ENCODE measurements at regions not wholly inside any gene's neighbourhood (a gene's known extent, or its start where the extent isn't known, plus 50 kb on each side); places are given as distances from the start of the nearest gene placed in this dataset.
"Not testable (repeated sequence)": the region's sequence is repeated elsewhere in the genome, so short reads cannot be mapped to it uniquely, and the experiment has no call there.

DNA sequence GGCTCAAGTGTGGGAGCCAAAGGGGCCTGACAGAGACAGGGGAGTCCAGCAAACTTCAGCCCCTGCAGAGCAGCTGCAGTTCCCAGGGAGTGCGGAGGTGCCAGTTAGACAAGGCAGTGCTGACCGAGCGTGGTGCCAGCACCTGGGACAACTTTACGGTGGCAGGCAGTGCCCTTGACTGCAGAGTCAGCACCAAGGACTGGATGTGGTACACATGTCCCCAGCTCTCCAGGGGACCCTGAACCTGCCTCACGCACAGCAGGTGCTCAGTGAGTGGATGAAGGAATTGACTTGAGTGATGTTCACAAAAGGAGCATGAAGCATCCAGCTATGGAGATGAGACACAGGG is 296.5 kb downstream of the SIPA1L2 start:
- no peak for DNase-seq (ENCODE audit: extremely low spot score)
- TF ChIP-seq, protein P1, sequence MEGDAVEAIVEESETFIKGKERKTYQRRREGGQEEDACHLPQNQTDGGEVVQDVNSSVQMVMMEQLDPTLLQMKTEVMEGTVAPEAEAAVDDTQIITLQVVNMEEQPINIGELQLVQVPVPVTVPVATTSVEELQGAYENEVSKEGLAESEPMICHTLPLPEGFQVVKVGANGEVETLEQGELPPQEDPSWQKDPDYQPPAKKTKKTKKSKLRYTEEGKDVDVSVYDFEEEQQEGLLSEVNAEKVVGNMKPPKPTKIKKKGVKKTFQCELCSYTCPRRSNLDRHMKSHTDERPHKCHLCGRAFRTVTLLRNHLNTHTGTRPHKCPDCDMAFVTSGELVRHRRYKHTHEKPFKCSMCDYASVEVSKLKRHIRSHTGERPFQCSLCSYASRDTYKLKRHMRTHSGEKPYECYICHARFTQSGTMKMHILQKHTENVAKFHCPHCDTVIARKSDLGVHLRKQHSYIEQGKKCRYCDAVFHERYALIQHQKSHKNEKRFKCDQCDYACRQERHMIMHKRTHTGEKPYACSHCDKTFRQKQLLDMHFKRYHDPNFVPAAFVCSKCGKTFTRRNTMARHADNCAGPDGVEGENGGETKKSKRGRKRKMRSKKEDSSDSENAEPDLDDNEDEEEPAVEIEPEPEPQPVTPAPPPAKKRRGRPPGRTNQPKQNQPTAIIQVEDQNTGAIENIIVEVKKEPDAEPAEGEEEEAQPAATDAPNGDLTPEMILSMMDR (IDR thresholded peaks at IDR 0.05), result no peak
- TF ChIP-seq POLR2AphosphoS5 (IDR thresholded peaks at IDR 0.05), result no peak
- TF ChIP-seq POLR2A (IDR thresholded peaks at IDR 0.05; ENCODE audit: low read depth), result no peak
- no peak for TF ChIP-seq EP300 (IDR thresholded peaks at IDR 0.05)
- 80% methylated on average over 1 of the region's 5 CpGs for WGBS
- no peaks in the 10 kb centered on the region for H3K9me3 ChIP-seq
- intact Hi-C loops (cut with DNase I), result no loop called here
- H3K4me3 ChIP-seq, result no peak overlapping the region
- H3K36me3 ChIP-seq, result no peaks in the 10 kb centered on the region
- H3K27ac ChIP-seq (replicated peaks in 1 of 4), result no peak overlapping the region
- peaks cover 0 to 7% (median under 1%) of the 10 kb centered on the region in 4 donors for H3K4me1 ChIP-seq
- no peaks in the 10 kb centered on the region for H3K27me3 ChIP-seq

DNA sequence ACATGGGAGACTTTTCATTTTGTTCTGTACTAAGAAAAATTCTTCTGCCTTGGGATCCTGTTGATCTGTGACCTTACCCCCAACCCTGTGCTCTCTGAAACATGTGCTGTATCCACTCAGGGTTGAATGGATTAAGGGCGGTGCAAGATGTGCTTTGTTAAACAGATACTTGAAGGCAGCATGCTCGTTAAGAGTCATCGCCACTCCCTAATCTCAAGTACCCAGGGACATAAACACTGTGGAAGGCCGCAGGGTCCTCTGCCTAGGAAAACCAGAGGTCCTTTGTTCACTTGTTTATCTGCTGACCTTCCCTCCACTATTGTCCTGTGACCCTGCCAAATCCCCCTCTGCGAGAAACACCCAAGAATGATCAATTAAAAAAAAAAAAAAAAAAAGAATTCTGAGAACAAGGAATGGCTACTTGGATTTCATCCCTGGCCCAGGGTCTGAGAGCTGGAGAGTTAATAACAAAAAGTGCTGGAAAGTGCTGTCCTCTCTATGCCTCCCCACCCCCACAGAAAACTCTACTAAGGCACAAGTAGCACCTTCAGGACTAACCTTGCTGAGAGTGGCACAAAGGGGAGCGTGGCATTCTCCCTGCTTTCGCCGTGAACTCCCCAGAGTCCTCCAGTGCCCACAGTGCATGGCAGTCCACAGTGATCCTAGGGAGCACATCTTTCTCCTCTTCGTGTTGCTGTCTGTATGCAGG is 297.1 kb downstream of the SIPA1L2 start:
- not testable (repeated sequence) for H3K4me3 ChIP-seq
- 95% methylated on average over 9 of the region's 9 CpGs for WGBS

DNA sequence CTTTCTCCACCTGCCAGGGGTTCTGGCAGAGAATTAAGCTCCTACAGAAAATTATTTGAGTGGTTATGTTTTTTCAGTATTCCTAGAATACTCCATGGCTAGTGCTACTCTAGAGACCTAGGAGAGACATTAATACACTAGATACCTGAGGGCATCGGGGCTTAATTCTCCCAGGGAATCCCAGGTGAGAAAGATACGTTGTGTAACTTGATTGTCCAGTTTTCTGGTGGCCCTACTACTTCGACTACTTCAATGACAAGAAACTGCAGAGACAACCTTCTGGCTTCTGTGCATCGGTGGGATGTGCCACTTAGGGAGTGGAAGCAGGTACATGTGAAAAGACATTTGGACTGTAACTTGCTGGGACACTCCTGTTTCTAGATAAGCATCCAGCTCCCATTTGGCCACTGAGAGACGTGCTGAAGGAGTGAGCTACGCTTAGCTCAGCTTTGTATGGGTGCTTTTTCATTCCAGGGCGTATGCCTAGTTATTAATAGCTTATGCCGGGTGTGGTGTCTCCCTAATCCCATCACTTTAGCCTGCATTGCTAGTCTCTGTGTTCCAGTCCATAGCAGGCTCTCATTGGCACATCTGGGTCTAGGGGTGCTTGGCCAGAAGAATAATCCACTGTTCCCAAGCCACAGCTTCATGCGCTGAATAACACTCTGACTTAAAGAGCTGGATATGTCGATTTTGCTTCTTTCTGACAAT is 300.7 kb downstream of the SIPA1L2 start:
- Histone ChIP-seq H3K4me3 (no peak overlapping the region), H3K27me3 (no peaks in the 10 kb centered on the region), H3K27ac (replicated peaks in 1 of 4) (no peak overlapping the region), H3K9me3 (no peaks in the 10 kb centered on the region), H3K4me1 (peaks cover 0 to 7% (median 7%) of the 10 kb centered on the region in 4 donors), H3K36me3 (no peaks in the 10 kb centered on the region)
- TF ChIP-seq POLR2AphosphoS5 (IDR thresholded peaks at IDR 0.05) (no peak), POLR2A (IDR thresholded peaks at IDR 0.05; ENCODE audit: low read depth) (no peak), EP300 (IDR thresholded peaks at IDR 0.05) (no peak)
- DNase-seq (ENCODE audit: extremely low spot score), result no peak
- intact Hi-C loops (cut with DNase I), result no loop called here
- 82% methylated on average over 10 of the region's 10 CpGs for WGBS

More for the DNA sequence above, 297.1 kb downstream of the SIPA1L2 start:
- H3K27ac ChIP-seq (replicated peaks in 1 of 4); H3K4me1 ChIP-seq; H3K9me3 ChIP-seq; H3K27me3 ChIP-seq; H3K36me3 ChIP-seq; intact Hi-C loops (cut with DNase I); DNase-seq (ENCODE audit: extremely low spot score): not testable (repeated sequence)

DNA sequence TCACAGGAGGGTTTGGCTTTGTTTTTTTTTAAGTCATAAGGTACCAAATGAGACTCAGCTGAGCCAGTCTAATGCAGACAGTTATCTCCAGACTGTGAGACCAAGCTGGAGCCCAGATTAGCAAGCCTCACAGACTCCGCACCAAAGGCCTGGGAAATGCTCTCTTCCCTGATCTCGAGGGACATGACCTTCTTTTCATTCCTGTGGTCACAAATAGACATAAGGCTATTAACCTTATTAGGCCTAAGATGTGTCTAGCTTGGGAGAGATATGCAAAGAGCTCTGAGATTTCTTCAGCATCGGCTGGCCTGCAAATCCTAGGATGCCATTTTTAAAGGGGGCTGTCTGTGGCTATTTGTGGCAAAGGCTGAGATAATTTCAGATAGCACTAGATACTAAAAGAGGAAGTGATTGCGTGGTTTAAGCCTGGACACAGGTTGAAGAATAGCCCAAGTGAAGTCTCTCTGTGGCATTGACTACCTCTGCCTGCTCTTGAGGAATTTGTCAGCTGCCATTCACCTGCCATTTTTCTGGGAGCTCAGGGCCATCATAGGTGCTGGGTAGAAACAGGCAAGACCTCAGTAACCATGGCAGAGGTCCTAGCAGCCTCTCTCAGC is 301.3 kb downstream of the SIPA1L2 start:
- intact Hi-C loops (cut with DNase I), result no loop called here
- H3K27ac ChIP-seq (replicated peaks in 1 of 4), result no peak overlapping the region

GRCh38 chr1:232327899-232328298 is 302.0 kb downstream of the SIPA1L2 start:
- intact Hi-C loops (cut with DNase I), result no loop called here
- TF ChIP-seq EP300 (IDR thresholded peaks at IDR 0.05) (no peak), POLR2AphosphoS5 (IDR thresholded peaks at IDR 0.05) (no peak), POLR2A (IDR thresholded peaks at IDR 0.05; ENCODE audit: low read depth) (no peak)
- TF ChIP-seq, protein P1 (IDR thresholded peaks at IDR 0.05), result no peak
- no peaks in the 10 kb centered on the region for H3K27me3 ChIP-seq
- H3K4me3 ChIP-seq, result no peak overlapping the region
- 89% methylated on average over 5 of the region's 5 CpGs for WGBS
- H3K27ac ChIP-seq (replicated peaks in 1 of 4), result no peak overlapping the region
- no peaks in the 10 kb centered on the region for H3K36me3 ChIP-seq
- no peak for DNase-seq (ENCODE audit: extremely low spot score)
- H3K4me1 ChIP-seq, result peaks cover 0 to 7% (median 7%) of the 10 kb centered on the region in 4 donors
- H3K9me3 ChIP-seq, result no peaks in the 10 kb centered on the region

More for the DNA sequence above, 301.3 kb downstream of the SIPA1L2 start:
- H3K27me3 ChIP-seq, result no peaks in the 10 kb centered on the region
- no peaks in the 10 kb centered on the region for H3K9me3 ChIP-seq
- H3K4me1 ChIP-seq, result peaks cover 0 to 7% (median 7%) of the 10 kb centered on the region in 4 donors
- WGBS, result 88% methylated on average over 4 of the region's 4 CpGs
- TF ChIP-seq EP300 (IDR thresholded peaks at IDR 0.05), result no peak
- TF ChIP-seq, protein P1 (IDR thresholded peaks at IDR 0.05), result no peak
- no peak overlapping the region for H3K4me3 ChIP-seq
- no peak for DNase-seq (ENCODE audit: extremely low spot score)
- no peaks in the 10 kb centered on the region for H3K36me3 ChIP-seq

Data from esophagus muscularis mucosa (tissue), 4 donors.